LNCaP clone FGC (cell line): ENCODE measurements at regions not wholly inside any gene's neighbourhood (a gene's known extent, or its start where the extent isn't known, plus 50 kb on each side); places are given as distances from the start of the nearest gene placed in this dataset.
"Not testable (repeated sequence)": the region's sequence is repeated elsewhere in the genome, so short reads cannot be mapped to it uniquely, and the experiment has no call there.

ENCODE experiments used
- DNase-seq: peaks from one replicate; pipeline ENCODE4 v3.0.0-alpha.2; 2011; ENCODE audit warnings: low read depth
- H3K4me3 ChIP-seq: 2 replicates; pipeline ENCODE4 v1.5.1; 2011; ENCODE audit warnings: mild to moderate bottlenecking, low read depth, low read length, control low read depth
- TF ChIP-seq, protein P1 (sequence below): IDR thresholded peaks from 2 replicates; pipeline ENCODE4 v1.5.1; 2012; ENCODE audit warnings: mild to moderate bottlenecking; ENCODE audit not compliant: control insufficient read depth, insufficient read depth; ENCODE audit errors: extremely low read depth

DNA sequence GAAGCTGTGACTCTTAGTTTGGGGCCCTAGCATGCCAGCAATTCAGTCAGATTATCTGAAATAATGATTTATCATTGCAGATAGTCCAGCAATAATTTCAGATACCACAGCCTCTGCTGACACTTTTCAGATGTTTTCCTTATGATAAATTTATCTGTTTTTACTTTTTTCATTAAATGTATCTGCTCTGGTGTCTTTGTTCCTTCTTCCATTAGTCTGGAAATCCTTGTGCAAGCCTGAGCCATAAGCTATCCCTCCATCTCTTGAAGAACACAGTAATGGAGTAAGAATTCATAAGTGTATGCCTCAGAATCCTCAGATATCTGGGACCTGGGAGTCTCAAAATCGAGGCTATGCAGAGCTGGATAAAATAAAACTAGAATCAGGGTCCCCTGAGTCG is 146.4 kb upstream of the KRR1 start:
- no peak for DNase-seq
- no peak overlapping the region for H3K4me3 ChIP-seq
- TF ChIP-seq, protein P1, sequence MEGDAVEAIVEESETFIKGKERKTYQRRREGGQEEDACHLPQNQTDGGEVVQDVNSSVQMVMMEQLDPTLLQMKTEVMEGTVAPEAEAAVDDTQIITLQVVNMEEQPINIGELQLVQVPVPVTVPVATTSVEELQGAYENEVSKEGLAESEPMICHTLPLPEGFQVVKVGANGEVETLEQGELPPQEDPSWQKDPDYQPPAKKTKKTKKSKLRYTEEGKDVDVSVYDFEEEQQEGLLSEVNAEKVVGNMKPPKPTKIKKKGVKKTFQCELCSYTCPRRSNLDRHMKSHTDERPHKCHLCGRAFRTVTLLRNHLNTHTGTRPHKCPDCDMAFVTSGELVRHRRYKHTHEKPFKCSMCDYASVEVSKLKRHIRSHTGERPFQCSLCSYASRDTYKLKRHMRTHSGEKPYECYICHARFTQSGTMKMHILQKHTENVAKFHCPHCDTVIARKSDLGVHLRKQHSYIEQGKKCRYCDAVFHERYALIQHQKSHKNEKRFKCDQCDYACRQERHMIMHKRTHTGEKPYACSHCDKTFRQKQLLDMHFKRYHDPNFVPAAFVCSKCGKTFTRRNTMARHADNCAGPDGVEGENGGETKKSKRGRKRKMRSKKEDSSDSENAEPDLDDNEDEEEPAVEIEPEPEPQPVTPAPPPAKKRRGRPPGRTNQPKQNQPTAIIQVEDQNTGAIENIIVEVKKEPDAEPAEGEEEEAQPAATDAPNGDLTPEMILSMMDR, result no peak

DNA sequence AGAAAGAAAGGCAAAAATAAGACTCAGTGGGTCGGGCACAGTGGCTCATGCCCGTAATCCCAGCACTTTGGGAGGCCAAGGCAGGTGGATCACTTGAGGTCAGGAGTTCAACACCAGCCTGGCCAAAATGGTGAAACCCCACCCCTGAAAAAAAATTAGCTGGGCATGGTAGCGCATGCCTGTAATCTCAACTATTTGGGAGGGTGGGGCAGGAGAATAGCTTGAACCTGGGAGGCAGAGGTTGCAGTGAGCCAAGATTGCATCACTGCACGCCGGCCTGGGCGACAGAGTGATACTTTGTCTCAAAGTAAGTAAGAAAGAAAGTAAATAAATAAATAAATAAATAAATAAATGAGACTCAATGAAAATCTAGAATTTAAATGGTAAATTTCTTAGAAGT is 145.9 kb upstream of the KRR1 start:
- not testable (repeated sequence) for DNase-seq, H3K4me3 ChIP-seq

DNA sequence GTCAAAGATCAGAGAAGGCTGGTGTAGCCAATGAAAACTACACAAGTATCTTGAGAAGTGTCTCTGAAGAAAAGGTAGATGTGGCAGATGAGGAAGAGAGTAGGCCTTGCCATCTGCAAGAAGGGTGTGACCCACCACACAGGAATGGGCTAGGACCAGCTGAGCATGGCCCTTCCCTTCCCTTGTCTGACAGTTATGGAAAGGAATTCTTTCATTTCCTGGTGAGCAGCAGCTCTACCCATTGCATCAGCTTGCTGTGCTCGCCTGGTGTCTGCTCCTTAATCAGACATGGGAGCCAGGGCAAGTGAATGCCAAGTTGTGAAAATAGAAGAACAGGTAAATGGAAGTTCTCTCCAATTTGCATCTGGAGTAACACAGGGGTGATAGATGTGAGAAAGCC is 145.2 kb upstream of the KRR1 start:
- DNase-seq, result no peak
- no peak overlapping the region for H3K4me3 ChIP-seq
- TF ChIP-seq, protein P1, result no peak

DNA sequence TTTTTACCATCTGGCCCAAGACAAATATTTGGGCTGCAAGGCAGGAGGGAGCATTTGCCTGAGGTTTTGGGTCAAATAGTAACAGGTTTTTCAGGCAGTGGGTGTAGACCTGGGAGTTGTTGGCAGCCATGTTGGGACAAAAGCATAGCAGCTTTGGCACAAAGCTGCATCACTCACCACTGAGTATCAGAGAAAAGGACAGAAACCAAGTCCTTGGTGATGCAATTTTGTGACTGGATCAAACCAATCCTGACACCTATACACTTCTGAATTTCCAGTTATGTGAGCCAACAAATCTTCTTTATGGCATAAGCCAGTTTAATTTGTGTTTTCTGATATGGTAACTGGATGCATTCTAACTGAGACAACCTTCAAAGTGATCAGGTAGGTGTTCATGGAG is 144.8 kb upstream of the KRR1 start:
- TF ChIP-seq, protein P1, result no peak
- no peak overlapping the region for H3K4me3 ChIP-seq
- no peak for DNase-seq

DNA sequence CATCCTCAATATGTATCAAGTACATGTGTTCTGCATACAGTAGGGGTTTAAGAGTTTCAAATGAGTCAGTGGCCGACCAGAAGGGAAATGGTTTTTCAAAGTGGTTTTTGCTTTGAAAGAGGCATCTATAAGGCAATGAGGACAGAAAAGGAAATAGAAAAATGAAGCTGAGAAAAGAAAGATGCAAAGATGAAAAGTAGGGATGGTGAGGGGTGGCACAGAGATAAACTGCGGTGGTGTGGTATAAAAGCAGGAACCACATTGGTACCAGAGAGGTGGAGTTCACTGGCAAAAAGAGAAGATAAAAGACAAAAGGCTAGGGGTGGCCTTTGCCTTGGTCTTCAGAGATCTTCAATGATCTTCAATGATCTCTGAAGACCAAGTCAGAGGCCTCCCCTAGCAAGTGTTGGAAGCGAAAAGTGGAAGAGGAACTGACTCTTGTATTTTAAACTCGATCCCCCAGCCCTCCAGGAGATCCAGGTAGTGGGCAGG is 144.0 kb upstream of the KRR1 start:
- TF ChIP-seq, protein P1, result no peak
- no peak for DNase-seq
- no peak overlapping the region for H3K4me3 ChIP-seq

DNA sequence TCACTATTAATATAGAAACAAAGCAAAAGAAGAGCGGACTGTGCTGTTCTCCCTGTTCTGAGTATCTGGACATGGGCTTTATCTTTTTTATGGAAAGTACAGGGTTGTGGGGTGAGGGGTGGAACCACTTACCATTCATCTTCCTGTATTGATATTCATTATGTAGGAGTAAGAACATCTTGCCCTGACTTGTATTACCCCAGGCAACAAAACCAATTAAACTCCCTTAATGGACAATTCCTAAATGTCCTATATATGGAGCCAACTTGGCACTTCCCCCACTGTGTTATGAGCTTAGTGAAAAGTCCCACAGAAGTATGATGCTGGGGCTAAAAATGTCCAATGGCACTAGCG is 139.9 kb upstream of the KRR1 start:
- no peak overlapping the region for H3K4me3 ChIP-seq
- no peak for DNase-seq
- TF ChIP-seq, protein P1, result no peak

DNA sequence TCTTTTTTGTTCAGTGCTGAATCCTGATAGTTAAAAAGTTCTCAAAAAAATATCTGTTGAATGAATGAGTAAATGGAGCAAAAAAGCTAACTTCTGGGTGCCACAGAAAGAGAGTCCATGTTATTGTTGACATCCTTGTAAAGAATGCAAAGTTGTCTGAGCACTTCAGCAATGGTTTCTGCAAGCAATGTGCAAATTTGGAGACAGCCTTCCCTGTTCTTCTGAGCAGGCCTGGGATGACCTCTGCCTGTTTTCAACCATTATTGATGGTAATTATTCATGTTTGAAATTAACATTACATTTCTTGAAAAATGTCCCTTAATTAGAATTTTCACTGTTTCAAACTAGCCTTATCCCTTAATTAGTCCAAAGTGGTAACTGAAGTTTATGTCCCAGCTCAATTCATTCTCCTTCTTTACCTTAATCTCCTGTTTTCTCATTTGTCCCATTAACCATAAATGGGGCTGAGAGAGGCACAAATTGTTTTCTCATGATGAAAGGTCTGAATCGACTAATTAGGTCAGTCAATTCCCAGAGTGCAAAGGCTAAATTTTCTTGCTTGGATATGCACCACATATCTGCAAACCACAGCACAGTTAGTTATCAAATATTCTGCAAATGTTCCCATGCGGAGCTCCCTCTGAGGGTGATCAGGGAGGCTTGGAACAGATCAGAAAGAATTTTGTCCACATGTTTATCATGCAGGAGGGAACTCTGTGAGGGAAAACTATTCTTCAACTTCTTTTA is 139.4 kb upstream of the KRR1 start:
- no peak overlapping the region for H3K4me3 ChIP-seq
- TF ChIP-seq, protein P1, result no peak
- DNase-seq, result no peak
